ENCODE measurements at regions not wholly inside any gene's neighbourhood (a gene's known extent, or its start where the extent isn't known, plus 50 kb on each side); places are given as distances from the start of the nearest gene placed in this dataset.

DNA sequence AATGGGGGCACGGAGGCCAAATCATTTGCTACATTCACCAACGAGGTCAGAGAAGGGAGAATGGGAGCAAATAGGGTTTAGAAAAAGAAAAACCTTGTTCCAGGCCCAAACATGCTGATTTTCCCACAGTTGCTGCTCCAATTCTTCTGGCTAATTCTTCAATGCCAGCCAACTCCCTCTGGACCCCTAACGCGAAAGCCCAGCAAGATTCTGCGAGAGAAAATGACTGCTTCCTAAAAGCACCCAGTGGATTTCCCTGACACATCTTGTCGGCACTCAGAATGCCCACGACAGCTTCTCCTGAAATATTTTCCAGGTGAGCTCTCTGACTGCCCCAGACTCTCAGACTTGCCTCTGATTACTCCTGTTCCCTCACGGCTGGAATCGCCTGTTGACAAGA, 689.4 kb downstream of the MED13L start:
- no peaks in the 10 kb centered on the region for H3K9me3 Mint-ChIP-seq
- DNase-seq, result no peak
- no peak overlapping the region for H3K4me3 Mint-ChIP-seq
- TF ChIP-seq, protein P1, sequence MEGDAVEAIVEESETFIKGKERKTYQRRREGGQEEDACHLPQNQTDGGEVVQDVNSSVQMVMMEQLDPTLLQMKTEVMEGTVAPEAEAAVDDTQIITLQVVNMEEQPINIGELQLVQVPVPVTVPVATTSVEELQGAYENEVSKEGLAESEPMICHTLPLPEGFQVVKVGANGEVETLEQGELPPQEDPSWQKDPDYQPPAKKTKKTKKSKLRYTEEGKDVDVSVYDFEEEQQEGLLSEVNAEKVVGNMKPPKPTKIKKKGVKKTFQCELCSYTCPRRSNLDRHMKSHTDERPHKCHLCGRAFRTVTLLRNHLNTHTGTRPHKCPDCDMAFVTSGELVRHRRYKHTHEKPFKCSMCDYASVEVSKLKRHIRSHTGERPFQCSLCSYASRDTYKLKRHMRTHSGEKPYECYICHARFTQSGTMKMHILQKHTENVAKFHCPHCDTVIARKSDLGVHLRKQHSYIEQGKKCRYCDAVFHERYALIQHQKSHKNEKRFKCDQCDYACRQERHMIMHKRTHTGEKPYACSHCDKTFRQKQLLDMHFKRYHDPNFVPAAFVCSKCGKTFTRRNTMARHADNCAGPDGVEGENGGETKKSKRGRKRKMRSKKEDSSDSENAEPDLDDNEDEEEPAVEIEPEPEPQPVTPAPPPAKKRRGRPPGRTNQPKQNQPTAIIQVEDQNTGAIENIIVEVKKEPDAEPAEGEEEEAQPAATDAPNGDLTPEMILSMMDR (IDR thresholded peaks at IDR 0.05), result no peak
- H3K27me3 Mint-ChIP-seq (ENCODE audit: insufficient read depth), result peaks cover 6% of the 10 kb centered on the region
- H3K27ac Mint-ChIP-seq, result no peak overlapping the region
- H3K4me1 Mint-ChIP-seq (ENCODE audit: low read depth), result no peaks in the 10 kb centered on the region
- H3K36me3 Mint-ChIP-seq (ENCODE audit: low read depth), result no peaks in the 10 kb centered on the region

DNA sequence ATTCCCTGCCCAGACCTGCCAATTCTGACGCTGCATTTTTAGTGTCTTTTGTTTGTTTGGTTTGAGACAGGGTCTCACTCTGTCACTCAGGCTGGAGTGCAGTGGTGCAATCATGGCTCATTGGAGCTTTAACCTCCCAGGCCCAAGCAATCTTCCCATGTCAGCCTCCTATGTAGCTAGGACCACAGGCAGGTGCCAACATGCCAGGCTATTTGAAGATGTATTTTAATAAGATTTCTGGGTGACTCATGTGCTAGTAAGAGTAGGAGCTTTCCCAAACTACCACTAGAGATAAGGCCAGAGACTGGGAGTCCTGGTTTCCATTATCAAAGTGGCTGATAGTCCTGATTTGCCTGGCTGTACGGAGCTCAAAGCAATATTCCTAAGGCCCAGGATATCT, 693.3 kb downstream of the MED13L start:
- TF ChIP-seq, protein P1 (IDR thresholded peaks at IDR 0.05), result no peak
- peaks cover 13% of the 10 kb centered on the region for H3K27me3 Mint-ChIP-seq (ENCODE audit: insufficient read depth)
- no peaks in the 10 kb centered on the region for H3K4me1 Mint-ChIP-seq (ENCODE audit: low read depth)
- H3K9me3 Mint-ChIP-seq, result no peaks in the 10 kb centered on the region
- no peaks in the 10 kb centered on the region for H3K36me3 Mint-ChIP-seq (ENCODE audit: low read depth)
- DNase-seq, result no peak
- H3K4me3 Mint-ChIP-seq, result no peak overlapping the region
- no peak overlapping the region for H3K27ac Mint-ChIP-seq

DNA sequence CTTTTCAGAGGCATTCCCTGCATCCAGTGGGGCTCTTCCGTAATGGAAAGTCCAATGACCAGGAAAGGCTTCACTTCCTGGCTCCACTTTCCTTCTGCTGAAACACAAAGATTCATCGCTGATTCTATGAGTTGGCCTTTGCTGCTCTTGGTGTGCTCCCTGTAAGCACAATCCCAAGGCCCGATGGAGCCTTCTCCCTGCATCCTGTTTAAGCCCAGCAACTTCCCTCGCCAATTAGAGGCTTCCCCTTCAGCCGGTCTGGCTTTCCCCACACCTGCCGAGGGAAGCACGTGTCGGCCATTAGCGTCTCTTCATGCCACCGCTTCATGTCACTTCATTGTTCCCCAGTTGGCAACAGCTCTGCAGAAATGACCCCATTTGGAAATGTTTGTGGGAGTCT, 693.9 kb downstream of the MED13L start:
- no peaks in the 10 kb centered on the region for H3K9me3 Mint-ChIP-seq
- no peak overlapping the region for H3K4me3 Mint-ChIP-seq
- H3K27me3 Mint-ChIP-seq (ENCODE audit: insufficient read depth), result peaks cover 13% of the 10 kb centered on the region
- DNase-seq, result no peak
- no peaks in the 10 kb centered on the region for H3K36me3 Mint-ChIP-seq (ENCODE audit: low read depth)
- no peak overlapping the region for H3K27ac Mint-ChIP-seq
- no peaks in the 10 kb centered on the region for H3K4me1 Mint-ChIP-seq (ENCODE audit: low read depth)
- TF ChIP-seq, protein P1 (IDR thresholded peaks at IDR 0.05), result no peak

DNA sequence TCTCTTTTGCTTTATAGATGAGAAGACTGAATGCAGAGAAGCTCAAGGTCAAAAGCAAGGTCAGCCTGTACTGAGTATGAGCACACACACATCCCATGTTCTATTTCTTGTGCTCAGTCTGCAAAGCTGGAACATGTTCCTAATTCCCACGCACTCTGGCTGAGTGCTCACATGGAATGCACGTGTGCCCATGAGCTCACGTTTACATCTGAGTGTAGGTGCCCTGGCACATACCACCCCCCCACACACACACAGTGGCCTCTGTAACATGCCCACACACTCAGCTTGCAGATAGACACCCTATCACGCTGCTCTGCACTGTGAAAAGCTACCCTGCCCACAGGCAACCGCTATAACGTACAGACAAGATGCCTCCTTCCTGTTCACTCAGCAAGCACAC, 700.1 kb downstream of the MED13L start:
- Mint-ChIP-seq H3K36me3 (ENCODE audit: low read depth) (no peaks in the 10 kb centered on the region), H3K4me3 (no peak overlapping the region), H3K4me1 (ENCODE audit: low read depth) (no peaks in the 10 kb centered on the region), H3K9me3 (no peaks in the 10 kb centered on the region), H3K27ac (no peak overlapping the region), H3K27me3 (ENCODE audit: insufficient read depth) (peaks cover 9% of the 10 kb centered on the region)
- DNase-seq, result no peak
- TF ChIP-seq, protein P1 (IDR thresholded peaks at IDR 0.05), result no peak

DNA sequence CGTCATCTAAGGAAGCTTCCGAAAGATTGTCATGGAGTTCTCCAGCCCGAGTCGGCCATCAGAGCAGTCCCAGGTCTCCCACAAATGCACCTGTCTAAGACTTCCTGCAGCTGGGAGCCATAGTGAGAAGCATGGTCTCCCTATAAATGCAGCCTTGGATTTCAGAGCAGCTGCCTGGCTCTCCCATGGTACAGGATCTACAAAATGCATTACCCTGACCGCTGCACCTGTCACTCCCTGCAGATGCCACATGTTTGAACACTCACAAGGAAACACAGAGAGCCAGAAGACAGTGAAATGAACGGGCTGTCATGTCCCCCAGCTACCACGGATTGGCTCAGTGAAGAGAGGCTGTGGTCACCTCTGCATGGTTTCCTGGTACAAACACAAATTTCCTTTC, 702.7 kb downstream of the MED13L start:
- H3K27ac Mint-ChIP-seq, result no peak overlapping the region
- H3K4me3 Mint-ChIP-seq, result no peak overlapping the region
- no peaks in the 10 kb centered on the region for H3K9me3 Mint-ChIP-seq
- peaks cover 5% of the 10 kb centered on the region for H3K27me3 Mint-ChIP-seq (ENCODE audit: insufficient read depth)
- no peak for DNase-seq
- TF ChIP-seq, protein P1 (IDR thresholded peaks at IDR 0.05), result no peak
- no peaks in the 10 kb centered on the region; the same call in 1 of the 2 replicates for H3K36me3 Mint-ChIP-seq (ENCODE audit: low read depth)
- peaks cover 12% of the 10 kb centered on the region for H3K4me1 Mint-ChIP-seq (ENCODE audit: low read depth)

DNA sequence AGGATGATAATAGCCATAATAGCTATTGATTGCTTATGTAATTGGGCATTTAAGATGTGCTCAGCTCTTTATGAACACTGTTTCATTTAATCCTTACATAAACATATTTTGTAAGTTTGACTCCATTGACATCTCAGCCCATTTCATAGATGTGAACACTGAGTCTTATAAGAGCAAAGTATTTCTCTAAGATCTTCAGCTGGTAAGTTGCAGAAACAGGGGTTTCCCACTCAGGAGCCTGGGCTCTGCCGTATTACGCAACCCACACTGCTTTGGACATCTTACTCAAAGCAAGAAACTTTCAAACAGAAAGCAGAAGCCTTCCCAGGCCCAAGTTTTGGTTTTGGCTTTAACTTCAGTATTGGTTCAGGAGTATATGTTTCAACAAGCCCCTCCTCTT, 705.1 kb downstream of the MED13L start:
- no peak overlapping the region for H3K27ac Mint-ChIP-seq
- H3K4me3 Mint-ChIP-seq, result no peak overlapping the region
- peaks cover 3% of the 10 kb centered on the region; the same call in 1 of the 2 replicates for H3K27me3 Mint-ChIP-seq (ENCODE audit: insufficient read depth)
- TF ChIP-seq, protein P1 (IDR thresholded peaks at IDR 0.05), result no peak
- DNase-seq, result no peak
- H3K9me3 Mint-ChIP-seq, result no peaks in the 10 kb centered on the region
- H3K4me1 Mint-ChIP-seq (ENCODE audit: low read depth), result peaks cover 12% of the 10 kb centered on the region
- H3K36me3 Mint-ChIP-seq (ENCODE audit: low read depth), result no peaks in the 10 kb centered on the region; the same call in 1 of the 2 replicates
